OCI-LY3 (cell line): ENCODE measurements at regions not wholly inside any gene's neighbourhood (a gene's known extent, or its start where the extent isn't known, plus 50 kb on each side); places are given as distances from the start of the nearest gene placed in this dataset.
A peak's percentile ranks its signal among the peaks of the same experiment; 100 is the strongest.

ENCODE experiments used
- H2AFZ ChIP-seq: fragments of 200-600, 300-600 bp; shearing (Covaris generic); 2 replicates; pipeline ENCODE4 v1.6.0; 2014; ENCODE audit warnings: antibody characterized with exemption, low read depth, low read length
- H3K27ac ChIP-seq: fragments of 200-600, 300-600 bp; sonication (generic); 2 replicates; pipeline ENCODE4 v1.5.1; 2014; ENCODE audit warnings: mild to moderate bottlenecking, low read length, moderate library complexity, mixed read lengths
- H3K27me3 ChIP-seq: fragments of 200-600, 300-600 bp; sonication (generic); 2 replicates; pipeline ENCODE4 v1.6.1; 2014; ENCODE audit warnings: low read depth, low read length, mixed read lengths
- H3K36me3 ChIP-seq: fragments of 200-600, 300-600 bp; sonication (generic); replicated peaks from 2 replicates; pipeline ENCODE3; 2014; ENCODE audit warnings: low read depth, low read length, mixed read lengths
- H3K4me1 ChIP-seq: fragments of 300-600, 200-600 bp; sonication (generic); 2 replicates; pipeline ENCODE4 v1.6.1; 2014; ENCODE audit warnings: low read length, mixed read lengths
- H3K4me2 ChIP-seq: fragments of 200-600, 300-600 bp; sonication (generic); 2 replicates; pipeline ENCODE4 v1.6.1; 2014; ENCODE audit warnings: low read length, mixed read lengths
- H3K4me3 ChIP-seq: fragments of 300-600, 200-600 bp; sonication (generic); 2 replicates; pipeline ENCODE4 v1.5.1; 2014; ENCODE audit warnings: antibody characterized with exemption, mild to moderate bottlenecking, low read length, moderate library complexity
- H3K79me2 ChIP-seq: fragments of 300-600, 200-600 bp; shearing (Covaris generic); 2 replicates; pipeline ENCODE4 v1.6.1; 2014; ENCODE audit warnings: mild to moderate bottlenecking, low read length, mixed read lengths
- H3K9ac ChIP-seq: fragments of 300-600, 200-600 bp; shearing (Covaris generic); 2 replicates; pipeline ENCODE4 v1.6.0; 2014; ENCODE audit warnings: mild to moderate bottlenecking, low read length, moderate library complexity
- H3K9me3 ChIP-seq: fragments of 200-600, 300-600 bp; shearing (Covaris generic); 2 replicates; pipeline ENCODE4 v1.6.1; 2014; ENCODE audit warnings: low read length, mixed read lengths; ENCODE audit not compliant: insufficient read depth
- H4K20me1 ChIP-seq: fragments of 200-600, 300-600 bp; sonication (generic); 2 replicates; pipeline ENCODE4 v1.6.1; 2016; ENCODE audit warnings: low read length, mixed read lengths; ENCODE audit not compliant: insufficient read depth
- CTCF ChIP-seq: fragments of 200-600, 300-600 bp; sonication (generic); IDR thresholded peaks from 2 replicates; pipeline ENCODE4 v1.5.1; 2014; ENCODE audit warnings: antibody characterized with exemption, low read length, low read depth
- EZH2phosphoT487 ChIP-seq: fragments of 200-600 bp; shearing (Covaris generic); IDR thresholded peaks from 2 replicates; pipeline ENCODE4 v1.6.1; 2018; ENCODE audit warnings: antibody characterized with exemption, mixed run types, low read depth

- Histone ChIP-seq H3K79me2 (no peaks in the 10 kb centered on the region), H3K4me2 (peak overlapping the region; percentile 78), H2AFZ (peak overlapping the region; percentile 80), H3K4me1 (0 out of 2 replicates have a peak, but pooled peaks cover 5% of the 10 kb centered on the region), H3K27ac (no peak overlapping the region), H3K4me3 (peak overlapping the region; percentile 79), H3K9ac (peak overlapping the region; percentile 54), H3K27me3 (no peaks in the 10 kb centered on the region), H4K20me1 (no peaks in the 10 kb centered on the region), H3K36me3 (no peaks in the 10 kb centered on the region), H3K9me3 (no peaks in the 10 kb centered on the region)
- TF ChIP-seq CTCF (no peak), EZH2phosphoT487 (no peak)
Observed at GRCh38 chr6:28811873-28812272, 111.9 kb downstream of the TRIM27 start.

- H4K20me1 ChIP-seq, result no peaks in the 10 kb centered on the region
- H3K4me3 ChIP-seq, result no peak overlapping the region
- H3K4me1 ChIP-seq, result peaks cover 6% of the 10 kb centered on the region; the same call in 1 of the 2 replicates
- no peaks in the 10 kb centered on the region for H3K36me3 ChIP-seq
- no peak overlapping the region for H3K4me2 ChIP-seq
- TF ChIP-seq EZH2phosphoT487, result no peak
- TF ChIP-seq CTCF, result no peak
- no peaks in the 10 kb centered on the region for H3K27me3 ChIP-seq
- no peak overlapping the region for H3K27ac ChIP-seq
- H3K79me2 ChIP-seq, result no peaks in the 10 kb centered on the region
- no peak overlapping the region for H3K9ac ChIP-seq
- no peaks in the 10 kb centered on the region for H3K9me3 ChIP-seq
- H2AFZ ChIP-seq, result no peak overlapping the region
Observed at GRCh38 chr6:28812778-28813569, 110.8 kb downstream of the TRIM27 start.

GRCh38 chr6:28814032-28814976, 109.5 kb downstream of the TRIM27 start:
- Histone ChIP-seq H3K27ac (no peak overlapping the region), H3K36me3 (no peaks in the 10 kb centered on the region), H2AFZ (no peak overlapping the region), H3K4me1 (peaks cover 14% of the 10 kb centered on the region; the same call in 1 of the 2 replicates), H3K79me2 (no peaks in the 10 kb centered on the region), H3K4me3 (no peak overlapping the region), H3K9ac (no peak overlapping the region), H3K9me3 (no peaks in the 10 kb centered on the region), H4K20me1 (no peaks in the 10 kb centered on the region), H3K27me3 (no peaks in the 10 kb centered on the region), H3K4me2 (no peak overlapping the region)
- TF ChIP-seq CTCF (no peak), EZH2phosphoT487 (no peak)

- H3K4me2 ChIP-seq, result peak overlapping the region; percentile 83
- no peaks in the 10 kb centered on the region for H3K79me2 ChIP-seq
- no peak for TF ChIP-seq EZH2phosphoT487
- no peak for TF ChIP-seq CTCF
- H2AFZ ChIP-seq, result no peak overlapping the region
- H3K9ac ChIP-seq, result no peak overlapping the region
- H3K36me3 ChIP-seq, result no peaks in the 10 kb centered on the region
- no peaks in the 10 kb centered on the region for H4K20me1 ChIP-seq
- H3K4me3 ChIP-seq, result peak overlapping the region; percentile 89
- H3K9me3 ChIP-seq, result no peaks in the 10 kb centered on the region
- H3K27ac ChIP-seq, result no peak overlapping the region
- no peaks in the 10 kb centered on the region for H3K27me3 ChIP-seq
- peaks cover 14% of the 10 kb centered on the region; the same call in 1 of the 2 replicates for H3K4me1 ChIP-seq
Observed at GRCh38 chr6:28816339-28816908, 107.4 kb downstream of the TRIM27 start.
